ENCODE measurements at regions not wholly inside any gene's neighbourhood (a gene's known extent, or its start where the extent isn't known, plus 50 kb on each side); places are given as distances from the start of the nearest gene placed in this dataset.
"Not testable (repeated sequence)": the region's sequence is repeated elsewhere in the genome, so short reads cannot be mapped to it uniquely, and the experiment has no call there.

- ATAC-seq (ENCODE audit: low FRiP score in 2 of 2) (no peak), DNase-seq (no peak)
- H3K27ac ChIP-seq: no peak overlapping the region
Observed at GRCh38 chr5:114858665-114859437, 310.9 kb downstream of the TRIM36 start.

GRCh38 chr5:114857941-114858551 lies 311.7 kb downstream of the TRIM36 start:
- Histone ChIP-seq H3K36me3 (no peaks in the 10 kb centered on the region), H3K9me3 (no peaks in the 10 kb centered on the region), H3K27ac (no peak overlapping the region), H3K27me3 (no peaks in the 10 kb centered on the region), H3K4me1 (no peaks in the 10 kb centered on the region), H3K4me3 (no peak overlapping the region)
- 64 to 73% methylated on average over 22 of the region's 22 CpGs for WGBS, 2 donors
- TF ChIP-seq EP300 (IDR thresholded peaks at IDR 0.05) (no peak), CTCF (IDR thresholded peaks at IDR 0.05) (no peak), POLR2A (IDR thresholded peaks at IDR 0.05) (no peak), POLR2AphosphoS5 (IDR thresholded peaks at IDR 0.05) (no peak)
- peak; percentile 52 to 62 for ATAC-seq (ENCODE audit: low FRiP score in 2 of 2)
- DNase-seq: peak; percentile 26 to 46

More at GRCh38 chr5:114858665-114859437, 310.9 kb downstream of the TRIM36 start:
- WGBS, 2 donors: 80 to 81% methylated on average over 7 of the region's 7 CpGs
- Histone ChIP-seq H3K4me1 (no peaks in the 10 kb centered on the region), H3K9me3 (no peaks in the 10 kb centered on the region), H3K27me3 (no peaks in the 10 kb centered on the region), H3K36me3 (no peaks in the 10 kb centered on the region), H3K4me3 (no peak overlapping the region)
- no peak for TF ChIP-seq POLR2A (IDR thresholded peaks at IDR 0.05)
- no peak for TF ChIP-seq POLR2AphosphoS5 (IDR thresholded peaks at IDR 0.05)
- no peak for TF ChIP-seq EP300 (IDR thresholded peaks at IDR 0.05)
- TF ChIP-seq CTCF (IDR thresholded peaks at IDR 0.05): no peak

- not testable (repeated sequence) for DNase-seq; H3K36me3 ChIP-seq; H3K4me3 ChIP-seq; H3K27me3 ChIP-seq; H3K4me1 ChIP-seq; ATAC-seq (ENCODE audit: low FRiP score in 2 of 2); H3K27ac ChIP-seq
- H3K9me3 ChIP-seq: peaks cover 0 to 13% (median 0%) of the 10 kb centered on the region in 4 donors
- 87 to 95% methylated on average over 8 to 9 of the region's 9 CpGs for WGBS, 2 donors
Observed at GRCh38 chr5:114844711-114845110, 325.0 kb downstream of the TRIM36 start.

- Histone ChIP-seq H3K9me3 (peaks cover 0 to 4% (median 0%) of the 10 kb centered on the region in 4 donors), H3K36me3 (no peaks in the 10 kb centered on the region), H3K27ac (no peak overlapping the region), H3K4me3 (no peak overlapping the region), H3K4me1 (no peaks in the 10 kb centered on the region), H3K27me3 (no peaks in the 10 kb centered on the region)
- TF ChIP-seq CTCF (IDR thresholded peaks at IDR 0.05) (no peak), EP300 (IDR thresholded peaks at IDR 0.05) (no peak), POLR2A (IDR thresholded peaks at IDR 0.05) (no peak), POLR2AphosphoS5 (IDR thresholded peaks at IDR 0.05) (no peak)
- ATAC-seq (ENCODE audit: low FRiP score in 2 of 2): peak in 1 of 2 donors; percentile 14
- DNase-seq: no peak
- WGBS, 2 donors: 79 to 82% methylated on average over 5 of the region's 5 CpGs
Observed at GRCh38 chr5:114839360-114839759, 330.3 kb downstream of the TRIM36 start.

- ATAC-seq (ENCODE audit: low FRiP score in 2 of 2) (no peak), DNase-seq (no peak)
- Histone ChIP-seq H3K27ac (no peak overlapping the region), H3K27me3 (no peaks in the 10 kb centered on the region), H3K36me3 (no peaks in the 10 kb centered on the region), H3K4me1 (no peaks in the 10 kb centered on the region), H3K9me3 (no peaks in the 10 kb centered on the region), H3K4me3 (no peak overlapping the region)
- WGBS, 2 donors: 73 to 89% methylated on average over 2 of the region's 2 CpGs
- TF ChIP-seq CTCF (IDR thresholded peaks at IDR 0.05) (no peak), POLR2AphosphoS5 (IDR thresholded peaks at IDR 0.05) (no peak), POLR2A (IDR thresholded peaks at IDR 0.05) (no peak), EP300 (IDR thresholded peaks at IDR 0.05) (no peak)
Observed at GRCh38 chr5:114838937-114839336, 330.8 kb downstream of the TRIM36 start.
